G401 (cell line): ENCODE measurements at regions not wholly inside any gene's neighbourhood (a gene's known extent, or its start where the extent isn't known, plus 50 kb on each side); places are given as distances from the start of the nearest gene placed in this dataset.
"Not testable (repeated sequence)": the region's sequence is repeated elsewhere in the genome, so short reads cannot be mapped to it uniquely, and the experiment has no call there.

Experiments used
- DNase-seq: peaks from one replicate; pipeline ENCODE4 v3.0.0-alpha.2; 2015; ENCODE audit warnings: low spot score
- in situ Hi-C: cut with HindIII; loops from 2 replicates; pipeline ENCODE4 v1.10.0; 2016; ENCODE audit warnings: low sequenced_read_pairs, mixed read lengths

DNA sequence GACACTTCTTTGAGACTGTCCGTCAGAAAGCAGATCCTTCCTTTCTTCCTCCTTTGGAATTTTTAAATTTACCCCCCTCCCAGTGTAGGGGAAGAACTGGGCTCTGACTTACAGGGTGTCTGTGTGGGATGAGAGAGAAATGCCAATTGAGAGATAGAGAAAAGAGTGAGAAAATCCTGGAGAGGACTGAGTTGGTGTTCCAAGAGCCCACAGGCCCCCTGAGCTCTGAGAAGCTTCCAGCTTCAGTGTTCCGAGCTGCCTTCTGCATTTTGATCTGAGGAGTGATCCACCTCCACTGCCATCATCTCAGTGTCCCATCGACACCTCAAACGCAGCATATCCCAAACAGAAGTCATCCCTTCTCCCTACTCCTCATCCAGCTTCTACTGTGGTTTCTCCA is 70.7 kb upstream of the GRK3 start:
- in situ Hi-C loops, result no loop called here
- DNase-seq, result no peak

DNA sequence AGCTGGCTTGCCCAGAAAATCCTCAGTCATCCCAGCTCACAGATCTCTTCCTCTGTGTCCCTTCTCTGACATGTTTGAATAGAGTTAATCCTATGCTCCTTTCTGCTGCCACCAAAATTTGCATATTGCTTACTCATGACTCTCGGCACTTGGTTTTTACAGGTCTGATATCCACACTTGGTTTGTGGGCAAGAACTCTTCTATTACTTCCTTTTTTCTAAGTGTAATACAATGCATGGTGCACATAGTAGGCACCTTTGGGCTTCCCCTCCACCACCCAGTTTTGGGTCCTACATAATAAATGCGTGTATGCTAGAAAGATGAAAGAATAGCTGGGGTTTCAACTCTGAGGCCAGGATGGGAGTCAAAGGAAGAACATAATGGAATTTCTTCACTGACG is 69.7 kb upstream of the GRK3 start:
- in situ Hi-C loops, result no loop called here
- no peak for DNase-seq

DNA sequence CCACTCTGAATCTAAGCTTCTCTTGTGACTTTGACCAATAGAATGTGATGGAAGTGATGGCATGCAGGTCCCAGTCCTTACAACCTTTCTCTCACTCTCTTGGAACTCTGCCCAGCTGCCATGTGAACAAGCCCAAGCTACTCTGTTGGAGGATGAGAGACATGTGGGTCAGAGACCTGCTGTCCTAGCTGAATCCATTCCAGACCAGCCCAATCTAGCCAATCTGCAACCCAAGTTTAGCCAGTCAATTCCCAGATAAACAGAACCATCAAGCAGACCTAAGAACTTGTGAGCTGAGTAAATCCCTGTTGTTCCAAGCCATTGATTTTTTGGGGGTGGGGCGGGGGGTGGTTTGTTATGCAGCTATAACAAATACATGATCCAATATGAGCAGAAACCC is 69.2 kb upstream of the GRK3 start:
- DNase-seq, result peak; percentile 89
- in situ Hi-C loops, result no loop called here

DNA sequence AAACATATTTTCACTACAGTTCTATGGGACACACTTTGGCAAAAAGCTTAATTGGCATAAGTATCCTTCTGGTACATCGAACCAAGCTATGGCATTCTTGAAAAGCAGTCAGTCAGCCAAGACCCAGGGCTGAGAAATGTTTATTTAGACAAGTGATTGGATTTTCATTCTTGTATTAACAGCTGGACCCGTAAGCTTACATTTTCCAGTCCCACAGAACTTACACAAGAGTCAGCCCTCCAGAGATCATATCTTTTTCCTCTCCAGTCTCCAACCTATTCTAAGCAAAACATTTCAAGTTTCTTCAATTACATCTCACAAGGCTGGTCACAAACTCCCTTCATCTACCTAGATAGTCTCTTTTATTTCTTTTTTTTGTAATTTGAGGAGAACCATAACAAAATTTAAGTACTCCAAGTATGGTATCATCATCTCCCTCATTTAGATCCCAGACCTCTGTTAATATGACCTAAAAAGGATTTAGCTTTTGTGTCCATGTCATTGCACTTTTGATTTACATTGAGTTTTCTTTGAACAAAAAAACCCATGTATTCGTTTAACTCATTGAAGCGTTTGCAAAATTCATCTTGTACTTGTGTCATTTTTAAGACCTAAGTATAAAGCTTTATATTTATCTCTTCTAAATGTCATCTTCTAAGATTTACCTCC is 67.9 kb upstream of the GRK3 start:
- in situ Hi-C loops, result no loop called here
- no peak for DNase-seq

- DNase-seq, result no peak
- in situ Hi-C loops, result no loop called here
These were observed 67.3 kb upstream of the GRK3 start for GRCh38 chr22:25497181-25497641.

DNA sequence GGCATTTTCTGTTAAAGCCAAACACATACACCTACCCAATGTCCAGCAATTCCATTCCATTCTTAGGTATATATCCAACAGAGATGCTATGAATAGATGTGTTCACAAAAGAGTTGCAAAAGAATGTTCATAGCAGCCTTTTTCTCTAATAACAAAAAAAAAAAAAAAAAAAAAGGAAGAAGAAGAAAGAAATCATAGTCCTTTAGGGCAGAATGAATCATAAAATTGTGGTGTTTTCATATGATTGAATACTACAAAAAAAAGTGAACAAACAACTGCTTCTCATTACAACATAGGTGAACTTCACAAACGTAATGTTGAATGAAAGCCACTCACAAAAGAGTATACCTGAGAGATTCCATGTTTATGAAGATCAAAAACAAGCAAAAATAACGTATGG is 66.8 kb upstream of the GRK3 start:
- in situ Hi-C loops, result no loop called here
- no peak for DNase-seq

DNA sequence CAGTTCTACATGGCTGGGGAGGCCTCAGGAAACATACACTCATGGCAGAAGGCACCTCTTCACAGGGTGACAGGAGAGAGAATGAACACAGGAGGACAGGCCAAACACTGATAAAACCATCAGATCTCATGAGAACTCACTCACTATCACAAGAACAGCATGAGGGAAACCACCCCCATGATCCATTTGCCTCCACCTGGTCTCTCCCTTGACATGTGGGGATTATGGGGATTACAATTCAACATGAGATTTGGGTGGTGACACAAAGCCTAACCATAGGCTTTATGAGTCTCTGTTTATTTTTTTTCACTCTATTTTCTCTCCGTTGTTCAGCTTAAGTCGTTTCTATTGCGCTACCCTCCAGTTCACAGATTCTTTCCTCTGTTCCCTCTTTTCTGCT is 63.8 kb upstream of the GRK3 start:
- DNase-seq, in situ Hi-C loops: not testable (repeated sequence)

DNA sequence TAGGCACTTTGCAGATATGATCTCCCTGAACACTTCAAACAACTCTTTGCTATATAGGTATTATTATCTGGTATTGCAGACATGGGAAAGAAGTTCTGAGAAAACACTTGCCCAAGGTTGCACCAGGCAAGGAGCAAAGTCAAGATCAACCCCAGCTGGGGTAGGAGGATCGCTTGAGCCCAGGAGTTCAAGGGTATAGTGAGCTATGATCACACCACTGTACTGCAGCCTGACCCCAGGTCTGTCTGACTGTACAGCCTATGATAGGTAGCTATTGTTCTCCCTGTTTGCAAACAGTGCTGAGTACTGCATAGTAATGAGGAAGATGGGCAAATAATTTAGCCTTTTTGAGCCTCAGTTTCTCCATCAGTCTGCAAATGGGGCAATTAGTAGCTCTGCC is 60.5 kb upstream of the GRK3 start:
- DNase-seq, in situ Hi-C loops: not testable (repeated sequence)

GRCh38 chr22:25508161-25508560 is 56.3 kb upstream of the GRK3 start:
- in situ Hi-C loops, result no loop called here
- no peak for DNase-seq

DNA sequence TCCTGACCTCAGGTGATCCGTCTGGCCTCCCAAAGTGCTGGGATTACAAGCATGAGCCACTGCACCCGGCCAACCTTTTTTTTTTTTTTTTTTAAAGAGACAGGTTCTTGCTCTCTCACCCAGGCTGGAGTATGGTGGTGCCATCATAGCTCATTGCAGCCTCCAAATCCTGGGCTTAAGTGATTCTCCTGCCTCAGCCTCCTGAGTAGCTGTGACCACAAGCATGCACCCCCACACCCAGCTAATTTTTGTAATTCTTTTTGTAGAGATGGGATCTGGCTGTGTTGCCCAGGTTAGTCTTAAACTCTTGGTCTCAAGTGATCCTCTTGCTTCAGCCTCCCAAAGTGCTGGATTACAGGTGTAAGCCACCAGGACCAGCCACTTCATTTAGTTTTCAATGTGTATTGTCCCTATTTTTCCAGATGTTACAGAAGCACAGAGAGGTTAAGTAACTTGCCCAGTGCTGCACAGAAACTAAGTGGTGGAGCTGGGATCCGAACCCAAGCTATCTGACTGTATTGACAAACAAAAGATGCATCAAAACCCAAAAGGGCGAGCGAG is 55.6 kb upstream of the GRK3 start:
- in situ Hi-C loops, result no loop called here
- DNase-seq, result no peak

DNA sequence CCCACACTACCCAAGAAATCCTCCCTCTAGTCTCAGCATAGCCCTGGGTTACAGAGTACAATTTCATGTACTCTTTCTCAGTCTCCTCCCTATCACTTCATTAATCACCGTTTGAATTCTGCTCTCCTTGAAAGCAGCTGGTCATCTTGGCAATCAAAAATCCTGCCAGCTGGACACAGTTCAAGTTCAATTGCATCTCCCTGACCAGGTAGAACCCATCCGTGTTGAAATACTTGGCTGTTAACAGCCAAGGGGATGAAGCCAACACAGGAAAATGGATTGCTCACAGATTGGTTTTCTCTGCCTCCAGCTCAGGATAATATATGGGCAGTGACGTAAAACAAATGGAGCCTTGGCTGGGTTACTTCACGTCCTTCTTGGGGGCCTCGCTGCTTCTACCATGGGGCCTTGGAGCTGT is 55.1 kb upstream of the GRK3 start:
- peak; percentile 57 for DNase-seq
- in situ Hi-C loops, result no loop called here

GRCh38 chr22:25510876-25511275 is 53.6 kb upstream of the GRK3 start:
- in situ Hi-C loops, result no loop called here
- no peak for DNase-seq

GRCh38 chr22:25511725-25512124 is 52.8 kb upstream of the GRK3 start:
- no peak for DNase-seq
- in situ Hi-C loops, result no loop called here

DNA sequence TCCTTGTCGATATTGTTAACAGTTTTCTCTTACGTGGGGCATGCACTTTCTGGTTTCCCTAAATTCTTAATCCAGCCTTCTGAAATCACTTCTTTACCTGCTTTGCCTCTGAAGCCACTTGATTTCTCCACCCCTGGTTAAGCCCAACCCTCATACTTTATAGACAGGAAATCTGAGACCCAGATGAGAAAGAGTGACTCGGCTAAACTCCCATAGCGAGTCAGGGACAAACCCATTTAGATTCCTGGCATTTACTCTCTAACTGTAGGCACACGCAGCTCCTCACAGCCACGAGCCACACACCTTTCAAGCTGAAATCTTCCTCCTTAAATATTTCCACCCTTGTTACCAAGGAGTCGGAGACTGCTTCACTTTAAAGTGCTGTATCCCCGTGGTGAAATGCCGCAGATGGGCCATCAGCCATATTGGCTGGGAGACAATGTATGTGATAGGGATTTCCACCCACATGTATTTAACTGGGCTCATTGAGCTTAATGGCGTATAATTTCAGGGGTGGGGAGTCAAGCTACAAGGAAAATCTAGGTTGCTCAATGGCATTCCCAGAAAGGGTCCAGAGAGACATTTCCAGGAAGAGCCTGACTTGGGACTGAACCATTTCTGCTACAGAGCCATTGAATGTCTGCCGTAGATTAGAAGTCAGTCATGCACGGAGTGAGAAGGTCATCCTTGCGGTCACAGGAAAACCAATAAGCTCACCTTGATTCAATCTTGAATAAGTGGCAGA is 49.9 kb upstream of the GRK3 start:
- in situ Hi-C loops, result no loop called here
- DNase-seq, result no peak
